ENCODE measurements at regions not wholly inside any gene's neighbourhood (a gene's known extent, or its start where the extent isn't known, plus 50 kb on each side); places are given as distances from the start of the nearest gene placed in this dataset.
A peak's percentile ranks its signal among the peaks of the same experiment; 100 is the strongest.

DNA sequence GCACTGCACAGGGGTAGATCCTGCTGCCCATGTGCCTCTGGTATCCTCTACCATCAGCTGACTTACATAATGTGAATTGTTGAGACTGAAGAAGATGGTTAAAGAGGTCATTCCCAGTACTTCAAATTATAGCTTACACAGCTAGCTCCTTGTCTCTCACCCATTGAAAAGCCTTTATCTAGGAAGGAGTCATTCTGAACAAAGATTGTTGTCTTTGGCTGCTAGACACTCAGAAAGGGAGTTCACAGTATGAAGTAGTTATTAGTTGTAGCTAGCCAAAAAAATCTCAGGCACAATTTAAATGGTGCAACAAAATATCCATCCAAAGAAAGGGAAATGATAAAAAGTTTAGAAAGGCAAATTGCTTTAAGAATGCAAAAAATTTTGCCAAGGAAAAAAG is 102.0 kb upstream of the NREP start:
- H3K27me3 ChIP-seq (replicated peaks; ENCODE audit: insufficient read depth): no peaks in the 10 kb centered on the region
- ATAC-seq (ENCODE audit: insufficient number of reproducible peaks, low FRiP score, low read depth) (peak; percentile 82), DNase-seq (ENCODE audit: low spot score) (no peak)
- H3K4me1 ChIP-seq (ENCODE audit: control insufficient read depth in 1 of 2, low read depth in 2 of 2): peaks cover 9 to 21% of the 10 kb centered on the region in 2 donors
- no peaks in the 10 kb centered on the region for H3K36me3 ChIP-seq
- H3K4me3 ChIP-seq: no peak overlapping the region
- TF ChIP-seq, protein P1, sequence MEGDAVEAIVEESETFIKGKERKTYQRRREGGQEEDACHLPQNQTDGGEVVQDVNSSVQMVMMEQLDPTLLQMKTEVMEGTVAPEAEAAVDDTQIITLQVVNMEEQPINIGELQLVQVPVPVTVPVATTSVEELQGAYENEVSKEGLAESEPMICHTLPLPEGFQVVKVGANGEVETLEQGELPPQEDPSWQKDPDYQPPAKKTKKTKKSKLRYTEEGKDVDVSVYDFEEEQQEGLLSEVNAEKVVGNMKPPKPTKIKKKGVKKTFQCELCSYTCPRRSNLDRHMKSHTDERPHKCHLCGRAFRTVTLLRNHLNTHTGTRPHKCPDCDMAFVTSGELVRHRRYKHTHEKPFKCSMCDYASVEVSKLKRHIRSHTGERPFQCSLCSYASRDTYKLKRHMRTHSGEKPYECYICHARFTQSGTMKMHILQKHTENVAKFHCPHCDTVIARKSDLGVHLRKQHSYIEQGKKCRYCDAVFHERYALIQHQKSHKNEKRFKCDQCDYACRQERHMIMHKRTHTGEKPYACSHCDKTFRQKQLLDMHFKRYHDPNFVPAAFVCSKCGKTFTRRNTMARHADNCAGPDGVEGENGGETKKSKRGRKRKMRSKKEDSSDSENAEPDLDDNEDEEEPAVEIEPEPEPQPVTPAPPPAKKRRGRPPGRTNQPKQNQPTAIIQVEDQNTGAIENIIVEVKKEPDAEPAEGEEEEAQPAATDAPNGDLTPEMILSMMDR (IDR thresholded peaks at IDR 0.05): no peak
- no peaks in the 10 kb centered on the region for H3K9me3 ChIP-seq
- H3K27ac ChIP-seq: no peak overlapping the region

DNA sequence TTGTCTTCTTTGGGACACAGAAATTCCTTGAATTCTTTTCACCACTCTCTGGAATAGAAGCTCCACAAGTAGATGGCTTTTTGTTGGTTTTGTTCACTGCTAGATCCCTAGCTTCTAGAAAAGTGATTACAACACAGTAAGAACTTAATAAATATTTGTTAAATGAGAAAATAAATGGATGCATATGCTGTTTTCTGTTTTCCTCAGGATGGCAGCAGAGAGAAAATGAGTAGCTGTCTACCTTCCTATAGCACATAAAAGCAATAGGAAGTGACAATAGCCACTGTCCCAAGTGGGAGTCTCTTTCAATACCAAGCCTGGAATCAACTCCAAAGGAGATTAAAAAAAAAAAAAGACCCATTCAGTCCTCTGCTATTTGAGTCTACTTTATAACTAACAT is 100.6 kb upstream of the NREP start:
- DNase-seq (ENCODE audit: low spot score) (no peak), ATAC-seq (ENCODE audit: insufficient number of reproducible peaks, low FRiP score, low read depth) (no peak)
- TF ChIP-seq, protein P1 (IDR thresholded peaks at IDR 0.05): no peak
- Histone ChIP-seq H3K9me3 (no peaks in the 10 kb centered on the region), H3K4me3 (no peak overlapping the region), H3K27me3 (replicated peaks; ENCODE audit: insufficient read depth) (no peaks in the 10 kb centered on the region), H3K27ac (no peak overlapping the region), H3K36me3 (no peaks in the 10 kb centered on the region), H3K4me1 (ENCODE audit: control insufficient read depth in 1 of 2, low read depth in 2 of 2) (peaks cover 9 to 28% of the 10 kb centered on the region in 2 donors)

DNA sequence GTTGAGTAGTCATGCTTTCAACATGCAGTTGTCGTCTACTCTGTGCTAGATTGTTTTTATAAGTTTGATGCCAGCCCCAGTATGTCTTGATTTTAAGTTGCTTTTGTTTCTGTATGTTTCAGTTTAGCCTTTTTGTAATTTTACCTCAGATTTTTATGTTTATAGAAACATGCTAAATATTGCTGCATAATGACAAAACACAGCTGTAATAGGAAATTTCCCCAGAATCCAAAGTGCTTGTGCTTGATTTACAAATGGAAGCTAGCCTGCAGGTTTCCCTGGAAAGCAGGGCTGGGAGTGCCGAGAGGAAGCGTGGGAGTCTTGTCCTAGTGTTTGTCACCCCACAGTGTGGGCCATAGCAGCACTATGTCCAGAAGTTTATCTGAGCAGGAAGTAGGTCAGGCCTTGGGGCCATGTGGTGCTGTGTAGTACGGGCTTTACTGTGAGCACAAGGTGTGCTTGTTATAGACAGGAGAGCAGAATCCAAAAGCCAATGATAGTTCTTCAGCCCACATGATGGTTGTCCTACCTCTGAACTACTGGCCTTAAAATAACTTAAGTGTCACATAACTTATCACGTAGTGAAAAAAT is 100.0 kb upstream of the NREP start:
- Histone ChIP-seq H3K9me3 (no peaks in the 10 kb centered on the region), H3K4me1 (ENCODE audit: control insufficient read depth in 1 of 2, low read depth in 2 of 2) (peaks cover 9 to 28% of the 10 kb centered on the region in 2 donors), H3K36me3 (no peaks in the 10 kb centered on the region), H3K27ac (no peak overlapping the region), H3K4me3 (no peak overlapping the region), H3K27me3 (replicated peaks; ENCODE audit: insufficient read depth) (no peaks in the 10 kb centered on the region)
- TF ChIP-seq, protein P1 (IDR thresholded peaks at IDR 0.05): no peak
- ATAC-seq (ENCODE audit: insufficient number of reproducible peaks, low FRiP score, low read depth) (no peak), DNase-seq (ENCODE audit: low spot score) (no peak)

DNA sequence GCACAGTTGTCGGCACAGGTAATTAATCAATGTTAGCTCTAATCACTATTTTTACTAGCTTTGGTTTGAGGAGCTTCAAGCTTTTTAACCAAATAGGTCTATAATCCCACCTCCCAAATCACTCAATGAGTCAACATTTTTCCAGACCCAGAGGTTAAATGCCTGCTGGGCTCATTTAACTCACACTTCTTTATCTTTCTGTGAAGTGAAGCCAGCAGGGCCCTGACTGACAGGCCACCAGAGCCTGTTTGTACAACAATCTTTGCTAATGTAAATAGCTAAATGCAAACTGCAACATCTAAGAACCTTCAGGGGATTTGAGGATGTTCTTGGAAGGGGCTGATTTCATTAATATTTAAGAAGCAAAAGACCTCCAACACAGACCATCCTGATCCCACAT is 98.4 kb upstream of the NREP start:
- no peak overlapping the region for H3K4me3 ChIP-seq
- DNase-seq (ENCODE audit: low spot score): no peak
- no peak overlapping the region for H3K27ac ChIP-seq
- no peak for ATAC-seq (ENCODE audit: insufficient number of reproducible peaks, low FRiP score, low read depth)
- TF ChIP-seq, protein P1 (IDR thresholded peaks at IDR 0.05): no peak
- H3K4me1 ChIP-seq (ENCODE audit: control insufficient read depth in 1 of 2, low read depth in 2 of 2): peaks cover 9 to 27% of the 10 kb centered on the region in 2 donors
- no peaks in the 10 kb centered on the region for H3K27me3 ChIP-seq (replicated peaks; ENCODE audit: insufficient read depth)
- H3K36me3 ChIP-seq: no peaks in the 10 kb centered on the region
- H3K9me3 ChIP-seq: no peaks in the 10 kb centered on the region

DNA sequence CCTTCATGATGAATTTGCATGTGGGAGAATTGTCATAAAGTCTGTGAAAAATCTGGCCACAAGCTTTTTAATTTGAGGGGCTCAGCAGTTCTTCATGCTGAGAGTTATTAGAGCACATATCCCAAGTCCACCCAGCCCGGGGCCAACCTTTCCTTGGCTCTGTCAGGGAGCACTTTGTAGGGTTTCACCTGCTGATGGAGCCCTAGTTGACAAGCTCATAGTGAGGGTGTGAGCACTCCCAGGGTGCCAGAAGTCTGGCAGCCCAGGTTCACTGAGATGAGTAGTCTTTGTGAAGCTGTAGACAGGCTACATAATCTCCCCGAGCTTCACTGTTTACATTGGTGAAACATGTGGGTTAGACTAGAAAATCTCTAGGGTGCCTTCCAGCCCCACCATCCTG is 97.2 kb upstream of the NREP start:
- Histone ChIP-seq H3K4me1 (ENCODE audit: control insufficient read depth in 1 of 2, low read depth in 2 of 2) (peaks cover 4 to 15% of the 10 kb centered on the region in 2 donors), H3K27ac (no peak overlapping the region), H3K9me3 (no peaks in the 10 kb centered on the region), H3K36me3 (no peaks in the 10 kb centered on the region), H3K4me3 (no peak overlapping the region), H3K27me3 (replicated peaks; ENCODE audit: insufficient read depth) (no peaks in the 10 kb centered on the region)
- DNase-seq (ENCODE audit: low spot score) (no peak), ATAC-seq (ENCODE audit: insufficient number of reproducible peaks, low FRiP score, low read depth) (no peak)
- TF ChIP-seq, protein P1 (IDR thresholded peaks at IDR 0.05): no peak

Measured in thoracic aorta (tissue), 2 donors.